LoVo (cell line): ENCODE measurements at regions not wholly inside any gene's neighbourhood (a gene's known extent, or its start where the extent isn't known, plus 50 kb on each side); places are given as distances from the start of the nearest gene placed in this dataset.

ENCODE experiments used
- DNase-seq: peaks from one replicate; pipeline ENCODE4 v3.0.0-alpha.2; 2016; ENCODE audit warnings: low spot score

DNA sequence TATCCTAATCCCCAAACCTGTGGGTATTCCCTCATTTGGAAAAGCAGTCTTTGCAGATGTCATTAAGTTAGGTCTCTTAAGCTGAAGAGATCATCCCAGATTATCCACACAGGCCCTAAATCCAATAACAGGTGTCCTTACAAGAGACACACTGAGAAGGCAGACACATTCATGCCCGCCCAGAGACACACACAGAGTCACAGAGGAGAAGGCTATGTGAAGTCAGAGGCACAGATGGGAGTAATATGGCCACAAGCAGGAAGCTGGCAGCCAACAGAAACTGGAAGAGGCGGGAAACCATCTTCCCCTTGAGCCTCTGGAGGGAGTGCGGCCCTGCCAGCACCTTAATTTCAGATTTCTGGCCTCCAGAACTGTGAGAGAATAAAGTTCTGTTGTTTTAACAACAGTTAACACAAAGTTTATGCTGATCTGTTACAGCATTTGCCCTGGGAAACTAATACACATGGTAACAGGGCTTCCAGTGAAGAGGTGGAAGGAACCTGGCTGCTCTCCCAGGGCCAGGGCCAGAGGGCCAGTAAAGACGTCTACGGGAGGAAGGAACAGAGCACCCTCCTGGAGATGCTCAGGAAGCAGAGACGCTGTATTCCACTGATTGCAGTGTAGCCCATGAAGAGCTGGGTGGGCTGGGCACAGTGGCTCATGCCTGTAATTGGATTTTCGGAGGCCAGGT lies 217.5 kb downstream of the GLI2 start:
- no peak for DNase-seq

- no peak for DNase-seq
These were observed 218.3 kb downstream of the GLI2 start for GRCh38 chr2:120953843-120954584.

DNA sequence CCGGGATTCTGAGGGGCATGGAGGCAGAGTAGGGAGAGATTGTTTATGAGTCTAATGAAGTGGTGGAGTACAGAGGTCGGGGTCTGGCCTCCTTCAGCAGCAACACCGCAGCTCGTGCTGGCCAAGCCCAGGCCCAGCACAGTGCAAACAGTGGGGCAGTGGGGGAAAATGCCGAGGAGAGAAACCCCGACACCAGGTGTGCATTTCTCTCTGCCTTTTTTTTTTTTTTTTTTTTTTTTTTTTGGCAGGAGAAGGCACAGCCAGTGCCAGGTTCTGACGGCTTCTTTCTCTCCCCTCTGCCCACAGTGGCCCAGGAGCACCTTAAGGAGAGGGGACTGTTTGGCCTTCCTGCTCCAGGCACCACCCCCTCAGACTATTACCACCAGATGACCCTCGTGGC lies 219.3 kb downstream of the GLI2 start:
- no peak for DNase-seq

GRCh38 chr2:120955427-120955826 lies 219.8 kb downstream of the GLI2 start:
- DNase-seq, result no peak

DNA sequence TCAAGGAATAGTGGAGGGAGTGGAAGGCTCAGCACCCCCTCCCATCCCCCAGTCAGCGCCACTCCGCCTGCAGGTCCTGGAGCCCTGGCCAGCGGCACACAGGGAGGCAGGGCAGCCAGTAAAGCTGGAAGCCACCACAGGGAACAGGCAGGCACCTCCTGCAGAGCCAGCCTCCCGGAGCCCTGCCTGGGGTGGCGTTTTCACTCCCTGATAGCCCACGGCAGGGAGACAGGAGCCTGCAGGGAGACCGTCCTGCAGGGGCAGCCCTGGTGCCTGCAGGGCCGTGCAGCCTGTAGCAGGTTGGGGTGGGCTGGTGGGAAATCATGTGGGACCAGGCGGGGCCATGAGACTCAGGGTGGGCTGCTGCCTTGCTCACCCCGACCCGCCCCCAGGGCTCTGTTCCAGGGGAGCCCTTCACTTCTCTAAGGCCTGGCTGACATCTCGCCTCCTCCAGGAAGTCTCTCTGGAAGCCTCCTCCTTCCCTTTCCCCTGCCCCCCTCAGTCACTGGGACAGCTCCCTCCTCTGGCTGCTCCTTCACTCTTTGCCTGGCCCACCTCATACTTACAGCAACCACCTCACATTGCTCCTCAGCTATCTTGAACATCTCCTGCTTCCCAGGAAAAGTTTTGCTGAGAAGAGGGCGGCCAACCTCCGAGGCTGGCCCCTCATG lies 221.0 kb downstream of the GLI2 start:
- no peak for DNase-seq

DNA sequence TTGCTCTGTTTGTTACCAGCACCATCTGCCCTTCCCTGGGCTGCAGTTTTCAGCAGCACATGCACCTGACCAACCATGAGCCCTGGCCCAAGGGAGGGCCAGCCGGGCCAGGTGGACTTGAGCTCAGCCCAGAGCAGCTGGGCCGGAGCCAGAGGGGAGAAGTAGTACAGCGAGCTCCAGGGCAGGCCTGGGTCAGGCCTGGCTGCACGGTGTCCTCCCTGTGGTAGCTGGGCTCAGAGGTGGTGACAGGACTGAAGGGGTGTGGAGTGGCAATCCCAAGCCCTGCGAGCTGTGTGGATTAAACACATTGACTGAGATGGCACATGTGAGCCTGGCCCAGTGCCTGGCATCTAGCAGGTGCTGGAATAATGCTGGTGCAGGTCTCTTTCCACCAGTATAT lies 222.2 kb downstream of the GLI2 start:
- DNase-seq, result no peak

- no peak for DNase-seq
These were observed 223.1 kb downstream of the GLI2 start for GRCh38 chr2:120958623-120959366.

- DNase-seq, result no peak
These were observed 223.8 kb downstream of the GLI2 start for GRCh38 chr2:120959426-120959825.

DNA sequence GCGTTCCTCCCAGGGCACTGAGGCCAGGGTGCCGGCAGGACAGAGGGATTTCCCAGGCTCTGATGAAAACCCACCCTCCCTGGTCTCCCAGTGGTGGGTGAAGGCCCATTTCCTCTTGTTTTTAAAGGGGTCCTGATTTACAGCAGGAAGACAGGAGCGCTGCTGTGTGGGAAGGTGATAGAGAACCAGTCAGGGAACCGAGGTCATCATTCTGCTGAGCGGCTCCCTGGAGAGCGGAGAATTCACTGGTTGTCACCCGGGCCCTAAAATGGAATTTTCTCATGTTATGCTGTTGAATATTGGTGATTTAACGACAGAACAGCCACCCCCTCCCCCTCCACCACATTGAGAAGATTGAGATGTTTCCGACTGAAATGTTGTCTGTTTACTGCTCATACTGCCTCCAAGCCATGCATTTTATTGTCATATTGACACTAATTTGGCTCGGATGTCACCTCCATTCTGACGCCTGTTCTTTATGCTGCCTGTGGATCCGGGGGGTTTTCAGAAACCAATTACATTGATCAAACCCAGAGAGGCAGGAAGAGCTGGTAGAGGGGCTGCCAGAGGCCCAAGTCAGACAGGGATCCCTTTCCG lies 225.2 kb downstream of the GLI2 start:
- DNase-seq, result no peak

DNA sequence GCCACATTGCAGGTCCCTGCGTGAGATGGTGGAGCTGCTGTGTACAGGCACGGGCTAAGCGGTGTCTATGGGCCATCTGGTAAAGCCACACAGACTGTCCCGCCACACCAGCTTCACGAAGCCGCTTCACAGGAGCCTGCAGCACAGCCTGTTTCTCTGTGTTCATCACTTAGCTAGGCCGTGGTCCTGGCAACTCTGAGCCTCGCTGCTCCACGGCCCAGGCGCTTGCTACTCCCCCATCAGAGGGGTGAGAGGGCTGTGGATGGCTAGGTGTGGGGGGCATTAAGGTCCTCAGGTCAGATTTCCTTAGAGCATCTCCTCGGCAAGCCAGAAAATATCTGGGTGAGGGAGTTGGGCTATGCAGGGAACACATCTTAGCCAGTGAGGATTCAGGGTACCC lies 225.7 kb downstream of the GLI2 start:
- DNase-seq, result no peak

DNA sequence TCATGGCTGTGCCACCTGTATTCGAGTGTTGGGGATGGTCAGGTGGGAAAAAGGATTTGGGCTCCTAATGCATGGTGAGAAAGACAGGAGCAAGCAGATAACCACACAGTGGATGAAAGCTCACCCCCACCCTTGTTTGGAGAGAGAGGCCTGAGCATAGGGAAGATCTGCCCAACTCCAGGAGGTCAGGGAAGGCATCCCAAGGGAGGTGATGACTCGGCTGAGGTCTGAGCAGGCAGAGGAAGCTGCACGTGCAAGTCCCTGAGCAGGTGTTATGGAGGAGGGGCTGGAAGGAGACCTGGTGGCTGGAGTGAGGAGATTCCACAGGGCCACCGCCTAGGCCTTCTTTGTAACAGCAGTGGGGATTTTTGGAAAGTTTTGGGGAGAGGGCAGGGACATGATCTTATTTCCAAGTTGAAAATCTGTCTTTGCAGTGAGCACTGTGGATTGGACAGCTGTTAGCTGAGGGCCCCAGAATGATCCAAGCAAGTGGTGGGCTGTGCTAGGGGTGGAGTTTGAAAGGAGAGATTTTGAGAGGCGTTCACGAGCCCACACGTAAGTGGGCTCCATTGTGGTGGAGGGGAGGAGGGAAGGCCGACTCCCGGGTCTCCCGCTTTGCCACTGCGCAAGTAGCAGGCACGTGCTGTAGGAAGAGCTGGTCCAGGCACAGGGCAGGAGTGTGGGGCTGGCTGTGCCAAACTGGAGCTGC lies 228.5 kb downstream of the GLI2 start:
- peak; percentile 6 for DNase-seq

GRCh38 chr2:120964819-120965218 lies 229.2 kb downstream of the GLI2 start:
- DNase-seq, result no peak

- no peak for DNase-seq
These were observed 231.0 kb downstream of the GLI2 start for GRCh38 chr2:120966510-120967254.

GRCh38 chr2:120968307-120969015 lies 232.8 kb downstream of the GLI2 start:
- no peak for DNase-seq

- no peak for DNase-seq
These were observed 234.1 kb downstream of the GLI2 start for GRCh38 chr2:120969613-120970355.

- no peak for DNase-seq
These were observed 236.2 kb downstream of the GLI2 start for GRCh38 chr2:120971866-120972265.

DNA sequence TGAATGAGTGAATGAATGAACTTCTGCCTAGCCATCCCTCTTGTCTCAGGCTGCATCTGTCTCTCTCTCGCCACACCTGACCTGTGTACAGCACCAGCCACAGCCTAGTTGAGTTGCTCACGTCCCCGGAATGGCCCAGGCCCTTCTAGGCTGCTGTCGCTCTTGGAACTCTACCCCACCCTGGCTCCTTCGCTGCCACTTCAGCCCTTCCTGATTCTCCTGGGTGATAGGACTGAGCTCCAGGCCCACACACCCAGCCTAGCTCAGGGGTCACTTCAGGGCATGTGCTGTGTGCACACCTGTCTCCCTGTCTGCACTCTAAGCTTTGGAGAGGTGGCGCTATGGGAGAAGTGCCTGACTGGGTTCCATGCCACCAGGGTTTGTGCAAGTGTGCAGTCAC lies 236.6 kb downstream of the GLI2 start:
- DNase-seq, result no peak

GRCh38 chr2:120973196-120973595 lies 237.5 kb downstream of the GLI2 start:
- DNase-seq, result no peak

DNA sequence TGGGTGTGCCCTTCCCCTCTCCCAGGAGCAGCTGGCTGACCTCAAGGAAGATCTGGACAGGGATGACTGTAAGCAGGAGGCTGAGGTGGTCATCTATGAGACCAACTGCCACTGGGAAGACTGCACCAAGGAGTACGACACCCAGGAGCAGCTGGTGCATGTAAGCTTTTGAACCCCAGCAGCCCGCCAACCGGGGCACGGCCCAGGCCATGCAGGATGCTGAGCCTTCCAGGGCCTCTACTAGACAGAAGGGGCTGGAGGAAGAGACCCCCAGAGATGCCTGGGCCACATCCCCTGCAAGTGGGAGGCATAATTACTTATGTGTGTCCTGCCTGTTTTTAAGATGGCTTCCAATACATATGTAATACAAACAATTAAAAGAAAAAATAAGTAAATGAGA lies 239.3 kb downstream of the GLI2 start:
- DNase-seq, result no peak
